Smooth muscle cell (in vitro differentiated cells): ENCODE measurements at regions not wholly inside any gene's neighbourhood (a gene's known extent, or its start where the extent isn't known, plus 50 kb on each side); places are given as distances from the start of the nearest gene placed in this dataset.

Source experiments
- DNase-seq: peaks from one replicate; lab custom pipeline; 2025; ENCODE audit not compliant: unreplicated experiment; lab: John Stamatoyannopoulos, UW
- H2AFZ ChIP-seq: fragments of 200-600 bp; sonication (generic); 2 replicates; pipeline ENCODE4 v1.6.0; 2016; ENCODE audit warnings: antibody characterized with exemption, low read depth, mild to moderate bottlenecking
- H3F3A ChIP-seq: fragments of 200-600 bp; sonication (generic); 2 replicates; pipeline ENCODE4 v1.6.0; 2017; ENCODE audit warnings: antibody characterized with exemption, low read depth
- H3K27ac ChIP-seq: fragments of 200-600 bp; sonication (generic); 2 replicates; pipeline ENCODE4 v1.5.1; 2016; ENCODE audit warnings: low read depth, mild to moderate bottlenecking
- H3K27me3 ChIP-seq: fragments of 200-600 bp; sonication (generic); 2 replicates; pipeline ENCODE4 v1.6.1; 2016; ENCODE audit warnings: low read depth, mild to moderate bottlenecking
- H3K36me3 ChIP-seq: fragments of 200-600 bp; sonication (generic); 2 replicates; pipeline ENCODE4 v1.5.1; 2016; ENCODE audit warnings: low read depth
- H3K4me1 ChIP-seq: fragments of 200-600 bp; sonication (generic); 2 replicates; pipeline ENCODE4 v1.5.1; 2016; ENCODE audit warnings: low read depth
- H3K4me2 ChIP-seq: fragments of 200-600 bp; sonication (generic); 2 replicates; pipeline ENCODE4 v1.6.0; 2016; ENCODE audit warnings: mild to moderate bottlenecking
- H3K4me3 ChIP-seq: fragments of 200-600 bp; sonication (generic); 2 replicates; pipeline ENCODE4 v1.5.1; 2016; ENCODE audit warnings: mild to moderate bottlenecking
- H3K79me2 ChIP-seq: fragments of 200-600 bp; sonication (generic); 2 replicates; pipeline ENCODE4 v1.6.0; 2016; ENCODE audit warnings: low read depth, mild to moderate bottlenecking
- H3K9ac ChIP-seq: fragments of 200-600 bp; sonication (generic); 2 replicates; pipeline ENCODE4 v1.6.0; 2016; ENCODE audit warnings: low read depth
- H3K9me3 ChIP-seq: fragments of 200-600 bp; sonication (generic); replicated peaks from 2 replicates; pipeline ENCODE4 v1.5.1; 2016; ENCODE audit warnings: low read depth
- H4K20me1 ChIP-seq: fragments of 200-600 bp; sonication (generic); 2 replicates; pipeline ENCODE4 v1.6.0; 2016; ENCODE audit warnings: low read depth
- WGBS: methylation state at CpG from one replicate; pipeline ENCODE4 v1.1.7; 2016; ENCODE audit warnings: low lambda C conversion rate; 5-methylcytosine and 5-hydroxymethylcytosine counted together
- TF ChIP-seq, protein P1 (sequence below): fragments of 200-600 bp; sonication (generic); IDR thresholded peaks from 2 replicates; pipeline ENCODE4 v1.5.1; 2017; ENCODE audit warnings: borderline replicate concordance, mild to moderate bottlenecking, antibody characterized with exemption; ENCODE audit not compliant: insufficient read depth, poor library complexity, severe bottlenecking

DNA sequence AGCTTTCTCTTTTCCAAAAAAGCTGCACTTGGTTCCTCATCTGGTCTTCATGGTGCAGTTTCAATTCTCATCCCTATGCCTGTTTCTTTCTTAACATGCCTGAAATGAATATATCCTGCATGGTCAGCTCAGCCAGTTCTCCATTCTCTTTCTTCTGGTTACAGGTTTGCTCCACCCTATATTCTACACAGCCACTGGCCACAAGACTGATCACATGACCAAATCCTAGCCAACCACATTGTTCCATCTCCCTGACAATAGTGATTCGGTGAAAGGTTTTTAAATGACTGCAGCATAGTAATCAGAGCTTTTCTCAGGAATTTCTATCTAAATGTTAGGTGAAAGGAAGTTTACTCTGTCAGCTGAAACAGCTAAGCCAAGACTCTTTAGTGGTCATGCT is 891.4 kb downstream of the METTL15 start:
- Histone ChIP-seq H2AFZ (no peak overlapping the region), H3K4me3 (no peak overlapping the region), H3K4me1 (no peaks in the 10 kb centered on the region), H4K20me1 (no peaks in the 10 kb centered on the region), H3F3A (no peaks in the 10 kb centered on the region), H3K36me3 (no peaks in the 10 kb centered on the region), H3K27ac (no peak overlapping the region), H3K79me2 (no peaks in the 10 kb centered on the region), H3K4me2 (no peak overlapping the region), H3K9ac (no peak overlapping the region), H3K9me3 (no peaks in the 10 kb centered on the region), H3K27me3 (no peaks in the 10 kb centered on the region)
- TF ChIP-seq, protein P1, sequence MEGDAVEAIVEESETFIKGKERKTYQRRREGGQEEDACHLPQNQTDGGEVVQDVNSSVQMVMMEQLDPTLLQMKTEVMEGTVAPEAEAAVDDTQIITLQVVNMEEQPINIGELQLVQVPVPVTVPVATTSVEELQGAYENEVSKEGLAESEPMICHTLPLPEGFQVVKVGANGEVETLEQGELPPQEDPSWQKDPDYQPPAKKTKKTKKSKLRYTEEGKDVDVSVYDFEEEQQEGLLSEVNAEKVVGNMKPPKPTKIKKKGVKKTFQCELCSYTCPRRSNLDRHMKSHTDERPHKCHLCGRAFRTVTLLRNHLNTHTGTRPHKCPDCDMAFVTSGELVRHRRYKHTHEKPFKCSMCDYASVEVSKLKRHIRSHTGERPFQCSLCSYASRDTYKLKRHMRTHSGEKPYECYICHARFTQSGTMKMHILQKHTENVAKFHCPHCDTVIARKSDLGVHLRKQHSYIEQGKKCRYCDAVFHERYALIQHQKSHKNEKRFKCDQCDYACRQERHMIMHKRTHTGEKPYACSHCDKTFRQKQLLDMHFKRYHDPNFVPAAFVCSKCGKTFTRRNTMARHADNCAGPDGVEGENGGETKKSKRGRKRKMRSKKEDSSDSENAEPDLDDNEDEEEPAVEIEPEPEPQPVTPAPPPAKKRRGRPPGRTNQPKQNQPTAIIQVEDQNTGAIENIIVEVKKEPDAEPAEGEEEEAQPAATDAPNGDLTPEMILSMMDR, result no peak
- DNase-seq, result no peak
- WGBS, result 94% methylated on average over 1 of the region's 1 CpG

DNA sequence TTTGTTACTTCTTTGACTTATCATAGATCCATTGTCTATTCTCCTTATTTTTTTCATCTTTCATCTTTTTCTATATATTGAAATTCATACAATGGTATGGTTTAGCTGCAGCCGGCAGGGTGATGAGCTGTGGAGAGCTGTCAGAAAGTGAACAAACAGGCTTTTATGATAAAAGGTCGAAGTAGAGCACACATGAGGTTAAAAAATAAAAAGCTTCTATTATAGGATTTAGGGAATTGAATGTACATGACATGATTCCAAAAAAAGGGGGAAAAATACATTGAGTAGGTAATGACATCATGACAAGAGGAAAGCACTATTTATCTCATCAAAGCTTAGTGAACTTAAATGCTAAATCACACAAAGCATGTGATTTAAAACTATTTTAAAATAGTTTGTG is 884.8 kb downstream of the METTL15 start:
- TF ChIP-seq, protein P1, result no peak
- Histone ChIP-seq H4K20me1 (no peaks in the 10 kb centered on the region), H3K27ac (no peak overlapping the region), H3K4me2 (no peak overlapping the region), H3K9me3 (no peaks in the 10 kb centered on the region), H3K4me3 (no peak overlapping the region), H3K36me3 (no peaks in the 10 kb centered on the region), H3K4me1 (no peaks in the 10 kb centered on the region), H3K27me3 (no peaks in the 10 kb centered on the region), H3K9ac (no peak overlapping the region), H3K79me2 (no peaks in the 10 kb centered on the region), H2AFZ (no peak overlapping the region), H3F3A (no peaks in the 10 kb centered on the region)
- 79% methylated on average over 2 of the region's 2 CpGs for WGBS
- DNase-seq, result no peak

DNA sequence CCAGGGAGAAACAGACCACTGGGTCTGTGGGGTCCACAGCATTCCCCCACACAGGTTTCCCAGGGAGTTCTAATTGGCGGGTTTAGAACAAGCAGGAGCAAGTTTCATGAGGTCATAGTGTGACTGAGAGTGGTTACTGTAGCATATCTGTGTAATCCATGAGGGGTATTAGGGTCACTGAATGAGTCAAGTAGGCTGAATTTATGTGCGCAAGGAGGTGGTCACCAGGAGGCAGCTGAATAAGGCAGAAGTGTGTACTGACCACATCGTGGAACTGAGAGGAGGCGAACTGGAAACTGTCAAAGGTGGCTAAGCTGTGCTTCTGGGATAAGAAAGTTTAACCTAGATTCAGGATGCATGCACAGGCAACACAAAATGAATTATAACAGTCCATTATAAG is 876.0 kb downstream of the METTL15 start:
- no peaks in the 10 kb centered on the region for H3F3A ChIP-seq
- 48% methylated on average over 4 of the region's 4 CpGs for WGBS
- no peak for DNase-seq
- H3K4me3 ChIP-seq, result no peak overlapping the region
- H3K4me1 ChIP-seq, result no peaks in the 10 kb centered on the region
- no peak overlapping the region for H3K9ac ChIP-seq
- H2AFZ ChIP-seq, result no peak overlapping the region
- H3K9me3 ChIP-seq, result no peaks in the 10 kb centered on the region
- H4K20me1 ChIP-seq, result no peaks in the 10 kb centered on the region
- no peaks in the 10 kb centered on the region for H3K79me2 ChIP-seq
- H3K4me2 ChIP-seq, result no peak overlapping the region
- TF ChIP-seq, protein P1, result no peak
- no peaks in the 10 kb centered on the region for H3K27me3 ChIP-seq
- H3K36me3 ChIP-seq, result no peaks in the 10 kb centered on the region
- no peak overlapping the region for H3K27ac ChIP-seq

DNA sequence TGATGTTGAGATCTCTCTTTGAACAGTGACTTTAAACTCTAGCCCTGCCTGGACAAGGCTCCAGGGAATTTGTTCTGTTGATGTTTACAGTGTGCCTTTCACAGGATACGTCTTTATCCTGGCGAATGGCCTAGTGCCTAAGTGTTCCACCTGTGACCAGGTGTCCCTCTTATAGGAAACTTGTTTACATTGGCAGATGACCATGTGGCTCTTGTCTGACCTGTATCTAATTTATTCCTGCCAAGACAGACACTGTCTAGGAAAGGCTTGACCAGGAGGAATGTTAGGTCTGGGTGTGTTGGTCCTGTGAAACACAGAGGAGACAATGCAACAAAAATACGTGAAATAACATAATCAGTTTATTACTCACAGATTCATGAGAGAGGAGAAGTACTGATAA is 875.6 kb downstream of the METTL15 start:
- no peaks in the 10 kb centered on the region for H3K36me3 ChIP-seq
- 92% methylated on average over 3 of the region's 3 CpGs for WGBS
- H4K20me1 ChIP-seq, result no peaks in the 10 kb centered on the region
- H3K27me3 ChIP-seq, result no peaks in the 10 kb centered on the region
- H3K27ac ChIP-seq, result no peak overlapping the region
- DNase-seq, result no peak
- no peak overlapping the region for H2AFZ ChIP-seq
- TF ChIP-seq, protein P1, result no peak
- H3K9ac ChIP-seq, result no peak overlapping the region
- H3K4me3 ChIP-seq, result no peak overlapping the region
- no peaks in the 10 kb centered on the region for H3K79me2 ChIP-seq
- H3K4me1 ChIP-seq, result no peaks in the 10 kb centered on the region
- H3F3A ChIP-seq, result no peaks in the 10 kb centered on the region
- no peak overlapping the region for H3K4me2 ChIP-seq
- no peaks in the 10 kb centered on the region for H3K9me3 ChIP-seq
